ENCODE measurements at regions not wholly inside any gene's neighbourhood (a gene's known extent, or its start where the extent isn't known, plus 50 kb on each side); places are given as distances from the start of the nearest gene placed in this dataset.

DNA sequence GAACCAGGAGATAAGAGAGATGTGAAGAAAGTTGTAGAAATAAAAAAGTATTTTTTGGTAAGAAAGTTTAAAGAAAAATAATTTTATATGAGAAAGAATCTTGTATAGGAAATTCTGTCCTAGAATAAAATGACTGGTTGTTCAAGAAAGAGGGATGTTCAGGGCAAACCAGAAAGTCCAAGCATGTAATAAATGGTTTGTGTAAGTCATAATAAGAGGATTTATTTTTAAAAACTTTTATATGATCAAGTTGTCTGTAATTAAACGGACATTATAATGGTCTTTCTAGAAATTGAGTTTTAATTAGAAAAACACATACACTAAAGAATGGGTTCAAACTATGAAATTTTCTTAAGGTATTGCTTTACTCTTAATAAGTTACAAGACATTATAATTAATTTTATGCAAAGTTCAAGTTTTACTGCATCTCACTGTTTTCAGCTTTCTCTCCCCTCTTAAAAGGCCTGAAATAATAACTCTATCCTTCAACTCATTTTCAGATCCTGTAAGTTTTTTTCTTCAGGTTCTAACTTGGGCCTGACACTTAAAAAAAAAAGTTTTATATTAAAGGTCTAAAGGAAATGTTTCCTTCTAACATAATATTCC is 56.1 kb upstream of the ZNF300 start:
- no peak for FAIRE-seq

DNA sequence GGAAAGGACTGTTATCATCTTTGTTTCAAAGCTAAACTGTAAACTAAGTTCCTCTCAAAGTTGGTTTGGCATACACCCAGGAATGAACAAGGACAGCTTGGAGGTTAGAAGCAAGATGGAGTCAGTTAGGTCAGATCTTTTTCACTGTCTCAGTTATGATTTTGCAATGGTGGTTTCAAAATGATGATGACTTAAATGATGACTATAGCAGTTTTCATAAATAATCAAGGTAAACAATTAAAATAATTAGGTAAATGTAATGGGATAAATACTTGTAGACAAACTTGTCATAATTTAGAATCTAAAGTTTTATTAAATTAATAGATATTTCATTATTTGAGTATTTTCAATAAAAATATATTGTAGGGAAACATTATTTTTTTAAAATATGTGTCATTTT is 55.5 kb upstream of the ZNF300 start:
- FAIRE-seq, result peak; percentile 93
